ENCODE measurements at regions not wholly inside any gene's neighbourhood (a gene's known extent, or its start where the extent isn't known, plus 50 kb on each side); places are given as distances from the start of the nearest gene placed in this dataset.
"Not testable (repeated sequence)": the region's sequence is repeated elsewhere in the genome, so short reads cannot be mapped to it uniquely, and the experiment has no call there.

DNA sequence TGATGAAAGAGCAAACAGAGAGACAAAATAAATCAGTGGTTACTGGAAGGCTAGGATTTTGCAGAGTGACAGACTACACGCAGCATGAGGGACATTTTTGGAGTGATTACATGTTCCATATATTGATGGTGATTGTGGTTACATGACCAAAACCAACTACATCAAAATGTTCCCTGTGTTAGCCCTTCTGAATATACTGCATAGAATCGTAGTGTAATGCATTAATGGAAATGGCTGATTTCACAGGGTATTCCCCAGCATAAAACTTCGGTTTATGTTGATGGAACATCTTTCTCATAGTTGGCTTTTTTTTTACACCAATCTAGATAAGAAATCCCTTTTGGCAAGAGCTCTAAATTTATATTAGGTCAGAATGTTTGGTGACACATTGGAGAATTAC is 191.3 kb upstream of the CMC1 start:
- no peak for TF ChIP-seq POLR2A (IDR thresholded peaks at IDR 0.05; ENCODE audit: low read depth, low read length)
- no peak for DNase-seq (ENCODE audit: insufficient read length, low spot score)
- FAIRE-seq, result peak; percentile 67

DNA sequence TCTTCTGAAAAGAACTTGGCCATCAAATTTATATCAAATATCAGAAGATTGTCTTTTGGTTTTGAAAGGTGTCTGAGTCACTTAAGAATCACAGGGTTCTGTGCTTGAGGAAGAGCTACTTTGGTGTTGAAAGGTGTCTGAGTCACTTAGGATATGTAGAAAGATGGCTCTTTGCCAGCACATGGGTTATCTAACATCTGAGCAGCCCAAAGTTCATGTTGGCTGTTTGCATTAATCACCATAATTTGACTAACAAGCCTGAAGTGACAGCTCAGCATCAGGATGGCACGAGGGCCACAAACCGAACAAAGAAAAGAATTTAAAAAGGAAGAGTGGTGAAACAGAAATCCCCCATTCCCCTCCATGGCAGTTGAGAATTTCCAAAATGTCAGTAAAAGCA is 190.5 kb upstream of the CMC1 start:
- TF ChIP-seq POLR2A (IDR thresholded peaks at IDR 0.05; ENCODE audit: low read depth, low read length), result no peak
- peak; percentile 95 for FAIRE-seq
- no peak for DNase-seq (ENCODE audit: insufficient read length, low spot score)

DNA sequence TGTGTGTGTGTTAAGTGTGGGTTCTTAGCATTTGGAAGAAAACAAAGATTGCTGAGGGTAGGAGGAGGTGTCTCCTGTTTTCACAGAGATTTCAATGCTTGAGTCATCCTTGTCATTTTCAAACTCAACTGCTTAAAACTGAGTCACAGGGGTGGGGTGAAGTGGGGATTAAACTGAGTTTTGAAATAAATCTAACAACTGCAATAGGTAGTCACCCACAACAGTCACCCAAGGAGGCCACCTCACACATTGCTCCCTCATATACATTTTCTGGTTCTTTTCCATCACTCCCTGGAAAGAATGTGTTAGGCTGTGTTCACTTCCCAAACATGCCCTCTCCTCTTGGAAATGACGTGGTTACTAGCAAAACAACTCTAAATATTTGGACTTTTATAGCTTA is 187.7 kb upstream of the CMC1 start:
- no peak for TF ChIP-seq POLR2A (IDR thresholded peaks at IDR 0.05; ENCODE audit: low read depth, low read length)
- DNase-seq (ENCODE audit: insufficient read length, low spot score) (peak; percentile 19), FAIRE-seq (peak; percentile 95)

DNA sequence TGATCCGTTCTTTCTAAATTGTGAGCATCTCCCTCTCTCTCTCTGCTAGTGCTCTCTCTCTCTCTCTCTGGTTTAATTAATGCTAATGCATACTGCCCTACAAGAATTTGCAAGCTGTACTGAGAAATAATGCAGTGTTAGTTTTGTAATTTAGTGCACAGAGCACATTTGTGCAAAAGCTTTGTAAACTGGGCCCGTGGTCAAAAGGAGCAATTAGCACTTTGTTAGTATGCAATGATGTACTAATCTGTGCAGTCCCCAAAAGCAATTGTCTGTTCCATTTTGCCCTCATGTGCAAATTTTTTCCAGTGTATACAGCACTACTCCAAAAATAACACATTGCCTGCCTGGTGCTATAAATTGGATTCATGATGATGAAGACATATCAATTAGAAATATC is 184.6 kb upstream of the CMC1 start:
- peak; percentile 33 for FAIRE-seq
- TF ChIP-seq POLR2A (IDR thresholded peaks at IDR 0.05; ENCODE audit: low read depth, low read length), result no peak
- no peak for DNase-seq (ENCODE audit: insufficient read length, low spot score)

DNA sequence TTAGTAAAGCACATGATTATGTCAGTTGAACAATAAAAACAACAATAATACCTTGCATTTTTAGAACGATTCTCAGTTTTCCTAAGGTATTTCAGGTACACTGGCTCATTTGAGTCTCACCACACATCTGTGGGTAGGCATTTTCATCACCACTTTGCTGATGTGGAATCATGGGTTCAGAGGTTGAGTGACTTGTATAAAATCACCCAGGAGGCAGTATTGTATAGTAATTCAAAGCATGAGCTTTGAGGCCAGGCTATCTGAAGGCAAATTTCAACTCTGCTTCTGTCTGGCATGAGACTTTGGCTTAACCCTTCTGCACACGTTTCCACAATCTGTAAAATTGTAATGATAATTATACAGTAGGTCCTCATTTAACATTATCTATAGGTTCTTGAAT is 183.9 kb upstream of the CMC1 start:
- FAIRE-seq (no peak), DNase-seq (ENCODE audit: insufficient read length, low spot score) (no peak)
- no peak for TF ChIP-seq POLR2A (IDR thresholded peaks at IDR 0.05; ENCODE audit: low read depth, low read length)

DNA sequence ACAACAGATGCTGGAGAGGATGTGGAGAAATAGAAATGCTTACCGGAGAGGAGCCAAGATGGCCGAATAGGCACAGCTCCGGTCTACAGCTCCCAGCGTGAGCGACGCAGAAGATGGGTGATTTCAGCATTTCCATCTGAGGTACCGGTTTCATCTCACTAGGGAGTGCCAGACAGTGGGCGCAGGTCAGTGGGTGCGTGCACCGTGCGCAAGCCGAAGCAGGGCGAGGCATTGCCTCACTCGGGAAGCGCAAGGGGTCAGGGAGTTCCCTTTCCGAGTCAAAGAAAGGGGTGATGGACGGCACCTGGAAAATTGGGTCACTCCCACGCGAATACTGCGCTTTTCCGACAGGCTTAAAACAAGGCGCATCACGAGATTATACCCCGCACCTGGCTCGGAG is 182.2 kb upstream of the CMC1 start:
- not testable (repeated sequence) for FAIRE-seq; DNase-seq (ENCODE audit: insufficient read length, low spot score)

DNA sequence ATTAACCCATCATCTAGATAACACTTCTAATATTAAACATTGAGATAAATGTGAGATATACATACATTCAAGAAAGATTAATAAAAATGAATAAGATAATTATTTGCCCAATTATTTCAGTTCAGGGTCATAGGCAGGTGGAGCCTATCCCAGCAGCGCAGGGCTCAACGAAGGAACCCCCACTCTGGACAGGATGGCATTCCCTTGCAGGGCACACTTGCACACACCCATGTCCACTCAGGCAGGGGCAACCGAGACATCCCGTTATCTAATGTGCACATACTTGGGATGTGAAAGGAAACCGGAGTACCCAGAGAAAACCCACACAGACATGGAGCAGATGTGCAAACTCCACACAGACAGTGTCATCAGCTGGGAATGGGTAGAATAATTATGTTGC is 175.4 kb upstream of the CMC1 start:
- TF ChIP-seq POLR2A (IDR thresholded peaks at IDR 0.05; ENCODE audit: low read depth, low read length), result no peak
- DNase-seq (ENCODE audit: insufficient read length, low spot score) (no peak), FAIRE-seq (no peak)

DNA sequence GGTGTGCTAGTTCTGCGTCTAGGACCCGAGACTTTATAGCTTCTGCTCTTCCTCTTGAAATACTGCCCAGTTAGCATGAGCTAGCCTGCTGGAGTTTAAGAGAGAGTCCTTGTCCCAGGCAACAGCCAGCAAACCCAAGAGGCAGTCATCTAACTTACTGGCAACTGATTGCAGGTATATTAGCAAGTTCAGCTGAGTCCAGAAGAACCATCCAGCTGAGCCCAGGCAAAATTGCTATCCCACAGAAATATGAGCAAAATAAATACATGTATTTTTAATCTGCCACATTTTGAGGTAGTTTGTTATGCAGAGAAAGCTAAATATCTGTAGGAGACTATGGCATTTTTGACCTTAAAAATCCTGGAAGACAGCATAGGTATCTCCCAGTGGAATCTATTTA is 174.4 kb upstream of the CMC1 start:
- no peak for FAIRE-seq
- no peak for TF ChIP-seq POLR2A (IDR thresholded peaks at IDR 0.05; ENCODE audit: low read depth, low read length)
- no peak for DNase-seq (ENCODE audit: insufficient read length, low spot score)

DNA sequence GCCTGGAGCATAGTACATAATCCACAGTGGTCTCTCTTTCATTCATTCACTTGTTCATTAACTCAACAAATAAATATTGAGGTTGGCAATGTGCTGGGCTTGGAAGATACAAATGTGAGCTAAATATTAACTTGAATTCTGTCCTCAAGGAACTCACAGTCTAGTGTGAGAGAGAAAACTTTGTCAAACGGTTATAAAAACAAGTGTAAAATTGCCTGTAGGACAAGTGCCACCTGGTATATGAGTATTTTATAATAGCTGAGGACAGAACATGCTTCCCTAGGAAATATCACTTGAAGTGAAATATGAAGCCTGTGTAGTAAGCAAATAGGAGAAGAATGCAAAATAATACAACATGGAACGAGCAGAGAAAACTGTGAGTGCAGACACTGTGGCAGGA is 173.1 kb upstream of the CMC1 start:
- FAIRE-seq (no peak), DNase-seq (ENCODE audit: insufficient read length, low spot score) (no peak)
- no peak for TF ChIP-seq POLR2A (IDR thresholded peaks at IDR 0.05; ENCODE audit: low read depth, low read length)

DNA sequence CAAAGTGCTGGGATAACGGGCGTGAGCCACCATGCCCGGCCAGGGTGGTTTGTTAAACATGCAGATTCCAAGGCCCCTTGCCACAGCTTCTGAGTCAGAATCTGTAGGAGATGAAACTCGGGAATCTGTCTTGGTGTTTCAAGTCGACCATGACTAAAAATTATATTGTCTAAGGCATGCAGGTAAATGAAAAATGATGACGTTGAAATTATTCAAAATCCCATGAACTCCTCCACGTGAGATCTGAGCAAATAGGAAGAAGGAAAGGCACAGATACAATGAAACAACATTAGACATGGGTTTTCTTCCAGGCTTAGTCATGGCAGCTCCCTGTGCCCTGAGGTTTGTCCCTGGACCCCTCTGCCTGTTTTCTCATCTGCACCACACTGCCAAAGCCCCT is 172.0 kb upstream of the CMC1 start:
- FAIRE-seq, result no peak
- no peak for DNase-seq (ENCODE audit: insufficient read length, low spot score)
- no peak for TF ChIP-seq POLR2A (IDR thresholded peaks at IDR 0.05; ENCODE audit: low read depth, low read length)

DNA sequence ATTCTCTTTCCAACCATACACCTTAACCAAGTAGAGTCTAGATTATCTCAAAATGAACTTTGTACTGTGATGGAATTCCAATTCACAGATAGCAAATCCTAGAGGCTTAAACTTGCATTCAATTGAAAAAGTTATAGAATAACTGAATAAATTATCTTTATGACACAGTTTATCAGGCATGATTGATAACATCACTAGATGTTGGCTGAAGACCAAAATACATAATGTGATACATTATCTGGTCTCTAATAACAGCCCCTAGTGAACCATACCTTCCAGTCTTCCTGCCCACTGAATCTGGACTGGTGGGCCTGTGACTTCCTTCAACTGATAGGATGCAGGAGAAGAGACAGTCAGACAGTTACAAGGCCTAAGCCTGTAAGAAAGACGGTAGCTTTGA is 165.2 kb upstream of the CMC1 start:
- no peak for TF ChIP-seq POLR2A (IDR thresholded peaks at IDR 0.05; ENCODE audit: low read depth, low read length)
- DNase-seq (ENCODE audit: insufficient read length, low spot score) (no peak), FAIRE-seq (no peak)

DNA sequence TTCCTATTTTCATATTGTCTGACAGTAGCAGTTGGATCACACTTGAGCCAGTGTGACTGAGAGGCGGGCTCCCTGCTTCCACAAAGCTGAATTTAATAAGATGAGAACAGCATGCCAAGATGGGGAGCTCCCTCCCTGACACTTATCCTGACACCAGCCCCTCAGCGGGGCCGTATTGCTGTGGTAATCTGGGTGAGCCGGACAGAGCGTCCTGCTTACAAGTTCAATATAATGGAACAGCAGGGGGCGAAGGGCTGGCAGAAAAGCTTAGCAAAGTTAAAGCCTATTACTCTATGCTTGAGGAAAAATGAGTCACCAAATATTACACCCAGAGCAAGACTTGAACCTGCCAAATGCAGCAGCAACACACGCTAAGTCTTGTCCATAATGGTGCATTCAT is 163.8 kb upstream of the CMC1 start:
- FAIRE-seq, result peak; percentile 71
- DNase-seq (ENCODE audit: insufficient read length, low spot score), result peak; percentile 6
- TF ChIP-seq POLR2A (IDR thresholded peaks at IDR 0.05; ENCODE audit: low read depth, low read length), result no peak

DNA sequence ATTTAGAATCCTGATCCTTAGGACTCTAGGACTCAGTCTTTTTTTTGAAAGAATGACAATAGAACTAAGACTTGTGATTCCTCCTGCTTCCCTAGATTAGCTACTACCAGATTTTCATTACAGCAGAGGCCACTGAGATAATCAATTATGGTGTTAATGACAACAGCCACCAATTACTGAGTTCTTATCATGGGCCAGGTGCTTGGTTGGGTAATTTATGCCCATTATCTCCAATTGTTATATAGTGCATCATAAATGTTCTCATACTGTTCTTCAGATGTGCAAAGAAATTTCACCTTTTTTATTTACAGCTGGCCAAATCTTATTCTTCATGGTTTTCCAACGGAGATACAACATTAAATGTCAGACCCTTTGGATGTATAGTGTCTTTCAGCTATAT is 162.9 kb upstream of the CMC1 start:
- FAIRE-seq (no peak), DNase-seq (ENCODE audit: insufficient read length, low spot score) (no peak)
- TF ChIP-seq POLR2A (IDR thresholded peaks at IDR 0.05; ENCODE audit: low read depth, low read length), result no peak

DNA sequence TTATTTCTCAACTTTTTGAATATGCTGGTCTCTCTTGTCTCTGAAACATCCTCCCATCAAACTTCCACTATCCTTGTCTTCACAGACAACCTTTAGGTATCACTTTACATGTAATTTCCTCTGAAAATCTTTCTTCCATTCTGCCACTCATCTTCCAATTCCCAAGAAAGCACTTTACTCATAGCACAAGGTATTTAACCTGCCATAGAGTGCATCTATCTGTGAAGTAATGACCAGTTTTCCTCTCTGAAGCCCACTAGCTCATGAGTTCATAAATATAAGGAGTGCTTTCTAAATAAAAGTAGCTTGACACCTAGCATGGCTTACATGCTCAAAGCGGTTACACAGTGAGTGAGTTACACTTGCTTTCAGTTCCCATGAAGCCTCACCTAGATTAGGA is 160.7 kb upstream of the CMC1 start:
- DNase-seq (ENCODE audit: insufficient read length, low spot score) (no peak), FAIRE-seq (no peak)
- no peak for TF ChIP-seq POLR2A (IDR thresholded peaks at IDR 0.05; ENCODE audit: low read depth, low read length)

DNA sequence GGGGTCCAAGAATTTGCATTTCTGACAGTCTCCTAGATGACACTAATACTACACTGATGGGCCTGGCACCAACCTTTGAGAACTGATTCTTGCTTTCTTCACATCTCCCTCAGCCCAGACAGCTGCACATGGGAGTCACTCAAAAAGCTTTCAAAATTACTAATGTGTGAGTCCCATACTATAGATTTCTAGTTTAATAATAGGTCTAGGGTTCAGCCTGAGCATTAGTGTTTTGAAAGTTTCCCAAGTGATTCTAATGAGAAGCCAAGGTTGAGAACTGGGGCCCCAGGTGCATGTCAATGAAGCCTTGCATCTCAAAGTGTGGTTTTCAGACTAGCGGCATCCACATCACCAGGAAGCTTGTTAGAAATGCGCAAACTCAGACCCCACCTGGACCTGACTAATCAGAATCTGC is 159.9 kb upstream of the CMC1 start:
- no peak for TF ChIP-seq POLR2A (IDR thresholded peaks at IDR 0.05; ENCODE audit: low read depth, low read length)
- FAIRE-seq (no peak), DNase-seq (ENCODE audit: insufficient read length, low spot score) (no peak)

DNA sequence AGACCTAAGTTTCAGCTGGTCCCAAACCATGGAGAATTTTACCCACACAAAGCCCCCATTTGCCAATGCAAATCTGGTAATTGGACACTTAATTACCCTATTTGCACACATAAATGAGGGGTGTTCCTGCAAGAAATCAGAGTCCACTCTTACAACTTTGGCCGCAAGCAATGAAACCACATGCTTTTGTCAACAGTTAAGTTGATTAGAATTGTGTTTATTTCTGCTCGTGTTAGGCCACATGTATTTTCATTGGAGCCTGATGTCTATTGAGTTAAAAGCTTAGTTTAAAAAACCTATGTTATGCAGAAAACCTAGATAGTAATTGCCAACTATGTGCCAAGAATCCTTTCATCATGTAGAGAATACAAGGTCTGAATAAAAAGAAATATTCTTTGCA is 153.8 kb upstream of the CMC1 start:
- no peak for TF ChIP-seq POLR2A (IDR thresholded peaks at IDR 0.05; ENCODE audit: low read depth, low read length)
- FAIRE-seq (no peak), DNase-seq (ENCODE audit: insufficient read length, low spot score) (no peak)
